Testis (tissue), 2 donors: ENCODE measurements at regions not wholly inside any gene's neighbourhood (a gene's known extent, or its start where the extent isn't known, plus 50 kb on each side); places are given as distances from the start of the nearest gene placed in this dataset.

ENCODE experiments used
- DNase-seq: peaks from one replicate; pipeline ENCODE4 v3.0.0-alpha.2; 2019
- H3K27ac ChIP-seq, 2 donors: fragments of 200-600 bp; sonication (generic); one replicate each; pipeline ENCODE4 v1.5.1; 2019
- H3K27me3 ChIP-seq: fragments of 200-600 bp; sonication (generic); one replicate; pipeline ENCODE4 v1.5.1; 2019
- H3K36me3 ChIP-seq: fragments of 200-600 bp; sonication (generic); one replicate; pipeline ENCODE4 v1.5.1; 2017; ENCODE audit warnings: low read depth; ENCODE audit errors: missing control alignments
- H3K4me1 ChIP-seq: fragments of 200-600 bp; sonication (generic); one replicate; pipeline ENCODE4 v1.5.1; 2019
- H3K4me3 ChIP-seq, 2 donors: fragments of 200-600 bp; sonication (generic); one replicate each; pipeline ENCODE4 v1.5.1; 2017 to 2019
- H3K9me3 ChIP-seq: fragments of 200-600 bp; sonication (generic); one replicate; pipeline ENCODE4 v1.5.1; 2017
- POLR2A ChIP-seq: fragments of 450-650 bp; IDR thresholded peaks from one replicate; pipeline ENCODE4 v1.6.1; 2017; ENCODE audit warnings: antibody characterized with exemption, mild to moderate bottlenecking, moderate library complexity
- WGBS, 2 donors: methylation state at CpG; one replicate each; pipeline ENCODE4 v1.1.5; 2018; 5-methylcytosine and 5-hydroxymethylcytosine counted together
- intact Hi-C: fragments of 100-400 bp; cut with DNase I; formaldehyde crosslinking; loops from one replicate; pipeline ENCODE4 v1.15.1; 2023; ENCODE audit warnings: low total_unique reads
- TF ChIP-seq, protein P1 (sequence below), 3 experiments: fragments of 450-650 bp in 2 of 3; fragments of 200-600 bp in 1 of 3; sonication (generic) in 1 of 3; IDR thresholded peaks; one replicate each; pipeline ENCODE4 v1.5.1; 2016 to 2019; ENCODE audit warnings: antibody characterized with exemption in 3 of 3, mild to moderate bottlenecking in 2 of 3, moderate library complexity in 1 of 3

DNA sequence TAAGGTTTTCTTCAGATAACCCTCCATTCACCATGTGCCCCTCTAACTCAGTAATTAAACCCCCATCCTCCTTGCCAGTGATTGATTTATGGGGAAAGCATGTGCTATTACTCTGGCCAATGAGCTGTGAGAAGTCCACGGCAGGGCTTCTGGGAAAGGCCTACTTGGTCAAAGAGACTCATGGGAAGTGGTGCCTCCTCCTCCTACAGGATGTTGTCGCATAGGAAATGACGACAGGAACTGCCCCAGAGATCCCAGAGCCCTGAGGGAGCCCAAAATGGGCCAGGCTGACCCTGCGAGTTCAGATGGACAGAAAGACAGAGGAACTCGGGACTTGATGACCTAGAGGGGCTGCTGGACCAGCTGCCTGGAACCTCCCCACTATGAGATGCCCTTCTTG is 938.1 kb upstream of the TMEM132C start:
- no peaks in the 10 kb centered on the region for H3K9me3 ChIP-seq
- WGBS, 2 donors = 62 to 66% methylated on average over 5 of the region's 5 CpGs
- no peaks in the 10 kb centered on the region for H3K36me3 ChIP-seq
- H3K4me1 ChIP-seq = no peaks in the 10 kb centered on the region
- H3K27me3 ChIP-seq = no peaks in the 10 kb centered on the region
- intact Hi-C loops = no loop called here
- no peak overlapping the region for H3K27ac ChIP-seq
- no peak for DNase-seq
- TF ChIP-seq POLR2A = no peak
- TF ChIP-seq, protein P1, sequence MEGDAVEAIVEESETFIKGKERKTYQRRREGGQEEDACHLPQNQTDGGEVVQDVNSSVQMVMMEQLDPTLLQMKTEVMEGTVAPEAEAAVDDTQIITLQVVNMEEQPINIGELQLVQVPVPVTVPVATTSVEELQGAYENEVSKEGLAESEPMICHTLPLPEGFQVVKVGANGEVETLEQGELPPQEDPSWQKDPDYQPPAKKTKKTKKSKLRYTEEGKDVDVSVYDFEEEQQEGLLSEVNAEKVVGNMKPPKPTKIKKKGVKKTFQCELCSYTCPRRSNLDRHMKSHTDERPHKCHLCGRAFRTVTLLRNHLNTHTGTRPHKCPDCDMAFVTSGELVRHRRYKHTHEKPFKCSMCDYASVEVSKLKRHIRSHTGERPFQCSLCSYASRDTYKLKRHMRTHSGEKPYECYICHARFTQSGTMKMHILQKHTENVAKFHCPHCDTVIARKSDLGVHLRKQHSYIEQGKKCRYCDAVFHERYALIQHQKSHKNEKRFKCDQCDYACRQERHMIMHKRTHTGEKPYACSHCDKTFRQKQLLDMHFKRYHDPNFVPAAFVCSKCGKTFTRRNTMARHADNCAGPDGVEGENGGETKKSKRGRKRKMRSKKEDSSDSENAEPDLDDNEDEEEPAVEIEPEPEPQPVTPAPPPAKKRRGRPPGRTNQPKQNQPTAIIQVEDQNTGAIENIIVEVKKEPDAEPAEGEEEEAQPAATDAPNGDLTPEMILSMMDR (IDR thresholded peaks at IDR 0.05) = no peak
- H3K4me3 ChIP-seq = no peak overlapping the region

DNA sequence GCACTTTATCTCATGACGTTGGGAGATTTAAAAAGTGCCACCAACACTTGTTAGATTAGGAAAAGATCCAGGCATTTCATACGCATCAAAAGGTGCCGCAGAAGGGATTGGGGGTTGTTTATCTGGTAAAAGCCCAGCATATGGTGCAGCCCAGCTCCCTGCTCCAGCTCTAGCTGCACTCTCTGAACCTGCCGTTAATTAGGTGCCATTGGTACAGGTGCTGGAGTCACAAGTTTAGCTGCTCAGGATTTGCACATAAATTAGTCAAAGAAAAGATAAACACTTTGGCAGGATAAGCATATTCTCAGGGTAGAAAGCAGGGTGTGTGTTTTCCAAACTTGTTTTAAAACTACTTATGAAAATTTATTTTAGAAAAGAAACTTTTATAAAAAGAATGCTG is 932.6 kb upstream of the TMEM132C start:
- Histone ChIP-seq H3K4me1 (no peaks in the 10 kb centered on the region), H3K27ac (no peak overlapping the region), H3K27me3 (no peaks in the 10 kb centered on the region), H3K4me3 (no peak overlapping the region), H3K9me3 (no peaks in the 10 kb centered on the region), H3K36me3 (no peaks in the 10 kb centered on the region)
- intact Hi-C loops = no loop called here
- no peak for DNase-seq
- TF ChIP-seq, protein P1 (IDR thresholded peaks at IDR 0.05) = no peak
- no peak for TF ChIP-seq POLR2A
- WGBS, 2 donors = 63 to 66% methylated on average over 4 of the region's 4 CpGs

DNA sequence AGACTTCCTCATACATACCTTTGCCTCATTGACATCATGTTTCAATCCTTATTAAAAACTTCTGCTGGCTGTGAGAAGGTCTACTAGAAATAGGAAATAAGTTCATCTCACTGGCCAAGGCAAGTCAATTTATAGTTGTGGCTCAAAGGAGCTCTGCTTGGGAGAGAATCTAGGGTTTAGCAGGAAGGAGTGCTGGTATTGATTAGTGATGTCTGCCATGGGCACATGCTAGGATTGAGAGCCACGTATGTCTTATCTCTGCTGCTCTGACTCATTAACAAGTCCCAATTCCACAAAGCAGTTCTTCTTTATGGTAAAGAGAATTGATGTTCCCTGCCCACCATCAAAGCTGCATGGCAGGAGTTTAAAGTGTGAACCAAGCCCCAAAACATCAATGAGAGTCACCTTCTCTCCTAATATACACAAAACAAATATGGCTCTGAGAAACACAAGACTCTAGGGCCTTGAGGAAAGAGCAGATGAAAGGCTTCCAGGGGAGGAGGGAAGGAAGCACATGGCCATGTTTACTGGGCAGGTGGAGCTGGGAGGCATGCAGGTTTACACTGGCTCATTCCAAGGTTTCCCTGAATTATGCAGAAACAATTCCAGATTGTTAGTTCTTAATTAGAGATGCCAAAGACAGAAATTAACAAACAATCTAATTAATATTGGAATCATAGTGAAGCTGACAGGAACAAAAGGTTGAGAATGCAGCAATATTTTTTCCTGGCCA is 931.9 kb upstream of the TMEM132C start:
- intact Hi-C loops = no loop called here
- H3K9me3 ChIP-seq = no peaks in the 10 kb centered on the region
- H3K36me3 ChIP-seq = no peaks in the 10 kb centered on the region
- DNase-seq = no peak
- 30 to 33% methylated on average over 1 of the region's 1 CpG for WGBS, 2 donors
- H3K4me1 ChIP-seq = no peaks in the 10 kb centered on the region
- H3K27me3 ChIP-seq = no peaks in the 10 kb centered on the region
- TF ChIP-seq, protein P1 (IDR thresholded peaks at IDR 0.05) = no peak
- no peak for TF ChIP-seq POLR2A
- H3K4me3 ChIP-seq = no peak overlapping the region
- no peak overlapping the region for H3K27ac ChIP-seq

DNA sequence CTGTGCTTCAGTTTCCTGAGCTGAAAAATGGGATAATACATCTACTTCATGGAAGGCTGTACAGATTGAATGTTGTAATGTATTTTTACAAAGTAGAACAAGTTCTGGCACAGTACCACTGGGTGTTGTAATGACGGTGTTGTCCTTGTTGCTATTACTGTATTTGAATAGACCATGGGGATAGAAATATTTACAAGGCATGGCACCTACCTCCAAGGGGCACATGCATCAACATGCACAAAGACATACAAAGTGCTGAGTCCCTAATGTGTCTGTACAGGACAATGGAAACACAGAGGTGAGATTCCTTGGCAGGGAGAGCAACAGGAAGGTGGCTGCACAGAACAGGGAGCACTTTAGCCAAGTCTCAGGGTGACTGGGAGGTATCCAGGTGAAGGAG is 930.6 kb upstream of the TMEM132C start:
- H3K27ac ChIP-seq = no peak overlapping the region
- H3K4me1 ChIP-seq = no peaks in the 10 kb centered on the region
- DNase-seq = no peak
- no peaks in the 10 kb centered on the region for H3K27me3 ChIP-seq
- intact Hi-C loops = no loop called here
- H3K4me3 ChIP-seq = no peak overlapping the region
- WGBS, 2 donors = 94 to 97% methylated on average over 1 of the region's 1 CpG
- TF ChIP-seq, protein P1 (IDR thresholded peaks at IDR 0.05) = no peak
- no peak for TF ChIP-seq POLR2A
- no peaks in the 10 kb centered on the region for H3K36me3 ChIP-seq
- H3K9me3 ChIP-seq = no peaks in the 10 kb centered on the region

DNA sequence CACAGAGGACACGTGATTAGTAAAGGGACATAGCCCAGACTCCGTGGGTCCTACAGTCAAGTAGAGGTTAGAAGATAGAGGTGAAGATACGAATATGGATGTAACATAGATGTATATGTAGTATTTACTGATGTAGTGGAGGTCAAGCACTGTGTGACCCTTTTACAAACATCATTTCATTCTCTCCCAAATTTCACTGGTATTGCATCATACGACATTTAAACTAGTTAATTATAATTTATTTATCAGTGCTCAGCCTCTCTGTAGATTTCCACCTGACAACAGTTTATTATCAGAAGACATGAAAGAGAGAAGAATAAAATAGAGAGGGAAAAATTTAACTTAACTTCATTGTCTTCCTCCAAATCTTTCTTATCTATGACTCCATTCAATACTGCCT is 927.9 kb upstream of the TMEM132C start:
- H3K4me1 ChIP-seq = no peaks in the 10 kb centered on the region
- no peaks in the 10 kb centered on the region for H3K36me3 ChIP-seq
- H3K27me3 ChIP-seq = no peaks in the 10 kb centered on the region
- DNase-seq = no peak
- 82 to 85% methylated on average over 4 of the region's 4 CpGs for WGBS, 2 donors
- intact Hi-C loops = no loop called here
- TF ChIP-seq, protein P1 (IDR thresholded peaks at IDR 0.05) = no peak
- TF ChIP-seq POLR2A = no peak
- no peak overlapping the region for H3K27ac ChIP-seq
- no peaks in the 10 kb centered on the region for H3K9me3 ChIP-seq
- no peak overlapping the region for H3K4me3 ChIP-seq
